ENCODE measurements at regions not wholly inside any gene's neighbourhood (a gene's known extent, or its start where the extent isn't known, plus 50 kb on each side); places are given as distances from the start of the nearest gene placed in this dataset.

DNA sequence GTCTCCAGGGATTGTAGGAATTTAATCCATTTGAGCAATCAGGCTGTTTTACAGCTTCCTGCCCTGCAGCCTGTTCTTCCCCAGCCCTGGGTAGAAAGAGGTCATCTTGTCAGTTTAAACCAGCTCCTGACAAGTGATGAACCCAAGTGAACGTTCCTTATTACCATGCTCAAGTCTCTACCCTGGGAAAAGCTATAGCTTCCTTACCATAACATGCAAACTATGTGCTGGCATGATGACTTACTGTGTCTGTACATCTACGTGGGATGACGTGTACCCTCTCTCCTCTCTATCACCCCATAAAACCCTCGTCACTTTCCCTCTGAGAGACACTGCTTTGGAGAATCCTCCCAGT lies 452.2 kb downstream of the XYLT1 start:
- Histone ChIP-seq H3K4me3 (no peak overlapping the region), H3K27ac (no peak overlapping the region), H3K9ac (ENCODE audit: low read depth in 2 of 2, low read length in 2 of 2) (no peak overlapping the region), H3K4me1 (no peaks in the 10 kb centered on the region), H3K27me3 (no peaks in the 10 kb centered on the region), H3K36me3 (no peaks in the 10 kb centered on the region), H3K9me3 (no peaks in the 10 kb centered on the region)
- intact Hi-C loops (cut with DNase I) = no loop called here
- peak; percentile 21 for DNase-seq
- TF ChIP-seq, protein P1, sequence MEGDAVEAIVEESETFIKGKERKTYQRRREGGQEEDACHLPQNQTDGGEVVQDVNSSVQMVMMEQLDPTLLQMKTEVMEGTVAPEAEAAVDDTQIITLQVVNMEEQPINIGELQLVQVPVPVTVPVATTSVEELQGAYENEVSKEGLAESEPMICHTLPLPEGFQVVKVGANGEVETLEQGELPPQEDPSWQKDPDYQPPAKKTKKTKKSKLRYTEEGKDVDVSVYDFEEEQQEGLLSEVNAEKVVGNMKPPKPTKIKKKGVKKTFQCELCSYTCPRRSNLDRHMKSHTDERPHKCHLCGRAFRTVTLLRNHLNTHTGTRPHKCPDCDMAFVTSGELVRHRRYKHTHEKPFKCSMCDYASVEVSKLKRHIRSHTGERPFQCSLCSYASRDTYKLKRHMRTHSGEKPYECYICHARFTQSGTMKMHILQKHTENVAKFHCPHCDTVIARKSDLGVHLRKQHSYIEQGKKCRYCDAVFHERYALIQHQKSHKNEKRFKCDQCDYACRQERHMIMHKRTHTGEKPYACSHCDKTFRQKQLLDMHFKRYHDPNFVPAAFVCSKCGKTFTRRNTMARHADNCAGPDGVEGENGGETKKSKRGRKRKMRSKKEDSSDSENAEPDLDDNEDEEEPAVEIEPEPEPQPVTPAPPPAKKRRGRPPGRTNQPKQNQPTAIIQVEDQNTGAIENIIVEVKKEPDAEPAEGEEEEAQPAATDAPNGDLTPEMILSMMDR (IDR thresholded peaks at IDR 0.05) = no peak

DNA sequence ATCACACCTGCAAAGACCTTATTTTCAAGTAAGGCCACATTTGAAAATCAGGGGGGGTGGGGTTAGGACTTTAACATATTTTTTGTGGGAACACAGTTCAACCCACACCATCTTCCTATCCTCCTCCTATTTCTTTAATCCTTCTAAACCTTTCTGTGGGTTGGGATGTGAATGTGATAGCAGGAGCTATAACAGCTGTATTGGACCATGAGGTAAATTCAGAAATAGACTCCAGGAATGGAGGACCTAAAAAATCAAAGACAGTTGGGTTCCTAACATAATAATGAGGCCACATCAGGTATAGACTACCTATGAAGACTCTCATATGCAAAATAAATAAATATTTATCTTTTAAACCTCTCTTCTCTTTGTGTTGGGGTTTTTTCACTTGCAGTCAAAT lies 451.4 kb downstream of the XYLT1 start:
- Histone ChIP-seq H3K9ac (ENCODE audit: low read depth in 2 of 2, low read length in 2 of 2) (no peak overlapping the region), H3K27ac (no peak overlapping the region), H3K36me3 (no peaks in the 10 kb centered on the region), H3K4me1 (no peaks in the 10 kb centered on the region), H3K27me3 (no peaks in the 10 kb centered on the region), H3K4me3 (no peak overlapping the region), H3K9me3 (no peaks in the 10 kb centered on the region)
- no peak for DNase-seq
- intact Hi-C loops (cut with DNase I) = no loop called here
- TF ChIP-seq, protein P1 (IDR thresholded peaks at IDR 0.05) = no peak

DNA sequence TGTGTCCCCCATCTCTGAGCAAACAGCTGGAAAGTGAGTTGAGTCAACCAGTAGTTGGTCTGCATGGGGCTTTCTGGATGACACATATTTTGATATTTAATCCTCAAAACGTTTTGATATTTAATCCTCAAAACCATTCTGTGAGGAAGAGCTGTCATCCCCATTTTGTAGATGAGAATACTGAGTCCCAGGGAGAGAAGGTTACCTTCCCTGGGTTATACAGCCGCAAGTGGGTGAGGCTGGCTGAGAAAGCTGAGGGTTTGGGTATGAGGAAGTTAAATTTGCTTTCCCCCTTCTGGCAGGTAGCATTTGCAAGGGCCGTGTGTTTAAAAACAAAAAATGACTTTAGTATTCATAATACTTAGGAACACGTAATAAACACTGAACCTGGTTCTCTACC lies 447.2 kb downstream of the XYLT1 start:
- Histone ChIP-seq H3K9ac (ENCODE audit: low read depth in 2 of 2, low read length in 2 of 2) (no peak overlapping the region), H3K27me3 (no peaks in the 10 kb centered on the region), H3K4me1 (no peaks in the 10 kb centered on the region), H3K27ac (no peak overlapping the region), H3K4me3 (no peak overlapping the region), H3K36me3 (no peaks in the 10 kb centered on the region), H3K9me3 (no peaks in the 10 kb centered on the region)
- intact Hi-C loops (cut with DNase I) = no loop called here
- TF ChIP-seq, protein P1 (IDR thresholded peaks at IDR 0.05) = no peak
- no peak for DNase-seq

DNA sequence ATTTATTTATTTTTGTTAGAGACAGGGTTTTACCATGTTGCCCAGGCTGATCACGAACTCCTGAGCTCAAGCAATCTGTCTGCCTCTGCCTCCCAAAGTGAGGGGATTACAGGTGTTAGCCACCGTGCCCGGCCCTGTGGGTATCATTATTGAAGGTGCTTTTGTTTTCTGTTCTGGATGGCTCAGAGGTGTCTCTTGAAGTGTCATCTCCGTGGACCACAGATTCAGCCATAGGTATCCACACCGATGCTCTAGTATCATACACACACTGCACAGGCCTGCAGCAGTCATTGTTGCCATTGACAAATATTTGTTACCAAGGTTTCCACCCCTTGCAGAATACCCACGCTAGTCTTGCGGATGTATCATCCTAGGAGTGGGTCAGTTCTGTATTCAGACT lies 446.2 kb downstream of the XYLT1 start:
- H3K4me3 ChIP-seq = no peak overlapping the region
- intact Hi-C loops (cut with DNase I) = no loop called here
- no peak overlapping the region for H3K9ac ChIP-seq (ENCODE audit: low read depth in 2 of 2, low read length in 2 of 2)
- H3K4me1 ChIP-seq = no peaks in the 10 kb centered on the region
- H3K9me3 ChIP-seq = no peaks in the 10 kb centered on the region
- TF ChIP-seq, protein P1 (IDR thresholded peaks at IDR 0.05) = no peak
- no peak overlapping the region for H3K27ac ChIP-seq
- H3K27me3 ChIP-seq = no peaks in the 10 kb centered on the region
- no peak for DNase-seq
- H3K36me3 ChIP-seq = no peaks in the 10 kb centered on the region

DNA sequence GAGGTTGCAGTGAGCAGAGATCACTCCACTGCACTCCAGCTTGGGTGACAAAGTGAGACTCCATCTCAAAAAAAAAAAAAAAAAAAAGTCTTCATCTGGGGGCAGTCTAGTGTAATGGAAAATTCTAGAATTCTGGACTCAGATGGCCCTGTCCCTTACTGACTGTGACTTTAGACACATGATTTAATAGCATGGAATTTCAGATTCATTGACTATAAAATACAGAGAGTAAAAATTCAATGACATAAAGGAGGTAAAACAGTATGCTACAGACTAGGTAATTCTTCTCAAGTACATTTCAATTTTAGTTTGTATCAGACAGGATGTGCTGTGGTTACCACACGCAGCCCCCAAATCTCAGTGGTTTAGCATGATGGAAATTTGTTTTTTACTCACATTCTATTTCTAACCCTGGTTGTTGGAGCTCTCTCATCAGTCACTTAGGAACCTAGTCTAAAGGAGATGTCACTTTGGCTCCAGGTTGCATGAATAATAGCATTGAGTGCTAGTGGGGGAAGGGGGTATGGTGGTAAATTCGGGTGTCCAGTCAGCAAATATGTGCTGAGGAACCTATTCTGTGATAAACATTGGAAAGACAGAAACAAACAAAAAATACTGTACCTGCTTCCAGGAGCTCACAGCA lies 444.0 kb downstream of the XYLT1 start:
- H3K27me3 ChIP-seq = no peaks in the 10 kb centered on the region
- no peak overlapping the region for H3K9ac ChIP-seq (ENCODE audit: low read depth in 2 of 2, low read length in 2 of 2)
- no peaks in the 10 kb centered on the region for H3K9me3 ChIP-seq
- H3K36me3 ChIP-seq = no peaks in the 10 kb centered on the region
- intact Hi-C loops (cut with DNase I) = no loop called here
- H3K27ac ChIP-seq = no peak overlapping the region
- H3K4me1 ChIP-seq = no peaks in the 10 kb centered on the region
- no peak for DNase-seq
- H3K4me3 ChIP-seq = no peak overlapping the region
- TF ChIP-seq, protein P1 (IDR thresholded peaks at IDR 0.05) = no peak
